Liver (tissue), 3 donors: ENCODE measurements at regions not wholly inside any gene's neighbourhood (a gene's known extent, or its start where the extent isn't known, plus 50 kb on each side); places are given as distances from the start of the nearest gene placed in this dataset.

Source experiments
- CTCF ChIP-seq: fragments of 150-350 bp; IDR thresholded peaks from 2 replicates; pipeline ENCODE4 v1.5.1; 2017; ENCODE audit warnings: improper control_type of control experiment, low read depth, low read length; ENCODE audit not compliant: missing input control
- FOXA1 ChIP-seq: IDR thresholded peaks from 2 replicates; pipeline ENCODE4 v1.6.1; 2016; ENCODE audit warnings: antibody characterized with exemption
- RAD21 ChIP-seq, 2 donors: IDR thresholded peaks; 2 replicates each; pipeline ENCODE4 v1.6.1; 2016; ENCODE audit warnings: antibody characterized with exemption in 2 of 2, mild to moderate bottlenecking in 2 of 2
- REST ChIP-seq: IDR thresholded peaks from 2 replicates; pipeline ENCODE4 v1.6.1; 2016; ENCODE audit warnings: antibody characterized with exemption, mild to moderate bottlenecking
- donor health status: healthy.
- donor health status: healthy.

- no peak for TF ChIP-seq CTCF
- no peak for TF ChIP-seq RAD21 (IDR thresholded peaks at IDR 0.05)
- no peak for TF ChIP-seq FOXA1
- TF ChIP-seq REST, result no peak
These were observed 680.6 kb upstream of the FANCL start for GRCh38 chr2:58921676-58922075.
